Kidney epithelial cell (primary cell): ENCODE measurements at regions not wholly inside any gene's neighbourhood (a gene's known extent, or its start where the extent isn't known, plus 50 kb on each side); places are given as distances from the start of the nearest gene placed in this dataset.
"Not testable (repeated sequence)": the region's sequence is repeated elsewhere in the genome, so short reads cannot be mapped to it uniquely, and the experiment has no call there.

Experiments used
- DNase-seq: peaks from one replicate; pipeline ENCODE4 v3.0.0-alpha.2; 2010; ENCODE audit warnings: low read depth
- H3K27me3 ChIP-seq: 2 replicates; pipeline ENCODE4 v1.6.0; 2011; ENCODE audit warnings: low read length; ENCODE audit not compliant: control insufficient read depth, insufficient read depth
- H3K36me3 ChIP-seq: 2 replicates; pipeline ENCODE4 v1.5.1; 2011; ENCODE audit warnings: low read length; ENCODE audit not compliant: control insufficient read depth, insufficient read depth
- H3K4me3 ChIP-seq: 2 replicates; pipeline ENCODE4 v1.5.1; 2011; ENCODE audit warnings: low read depth, mild to moderate bottlenecking, control low read depth, low read length
- CTCF ChIP-seq: IDR thresholded peaks from 2 replicates; pipeline ENCODE4 v1.5.1; 2011; ENCODE audit warnings: mild to moderate bottlenecking, moderate library complexity, low read length, control low read depth, inconsistent platforms; ENCODE audit not compliant: insufficient read depth, poor library complexity, severe bottlenecking

- no peak for TF ChIP-seq CTCF
Measured at GRCh38 chr5:92633875-92634487, 947.0 kb downstream of the NR2F1-AS1 start.

GRCh38 chr5:92633176-92633575 is 947.8 kb downstream of the NR2F1-AS1 start:
- TF ChIP-seq CTCF, result no peak

More at GRCh38 chr5:92633875-92634487, 947.0 kb downstream of the NR2F1-AS1 start:
- no peak overlapping the region for H3K4me3 ChIP-seq
- no peak for DNase-seq
- H3K27me3 ChIP-seq, result no peaks in the 10 kb centered on the region
- H3K36me3 ChIP-seq, result no peaks in the 10 kb centered on the region

GRCh38 chr5:92631237-92631701 is 949.8 kb downstream of the NR2F1-AS1 start:
- DNase-seq, H3K36me3 ChIP-seq, H3K4me3 ChIP-seq: not testable (repeated sequence)

More at GRCh38 chr5:92633176-92633575, 947.8 kb downstream of the NR2F1-AS1 start:
- no peak overlapping the region for H3K4me3 ChIP-seq
- no peaks in the 10 kb centered on the region for H3K36me3 ChIP-seq
- no peaks in the 10 kb centered on the region for H3K27me3 ChIP-seq
- no peak for DNase-seq

GRCh38 chr5:92629574-92629973 is 951.4 kb downstream of the NR2F1-AS1 start:
- no peaks in the 10 kb centered on the region for H3K36me3 ChIP-seq
- DNase-seq, result no peak
- no peak for TF ChIP-seq CTCF
- H3K4me3 ChIP-seq, result no peak overlapping the region
- no peaks in the 10 kb centered on the region for H3K27me3 ChIP-seq

More at GRCh38 chr5:92631237-92631701, 949.8 kb downstream of the NR2F1-AS1 start:
- not testable (repeated sequence) for H3K27me3 ChIP-seq

- TF ChIP-seq CTCF, result no peak
- Histone ChIP-seq H3K4me3 (no peak overlapping the region), H3K36me3 (no peaks in the 10 kb centered on the region), H3K27me3 (no peaks in the 10 kb centered on the region)
- DNase-seq, result no peak
Measured at GRCh38 chr5:92629000-92629399, 952.0 kb downstream of the NR2F1-AS1 start.

- DNase-seq, result no peak
- TF ChIP-seq CTCF, result no peak
- no peaks in the 10 kb centered on the region for H3K27me3 ChIP-seq
- H3K4me3 ChIP-seq, result no peak overlapping the region
- no peaks in the 10 kb centered on the region for H3K36me3 ChIP-seq
Measured at GRCh38 chr5:92627186-92627585, 953.8 kb downstream of the NR2F1-AS1 start.
